ENCODE measurements at regions not wholly inside any gene's neighbourhood (a gene's known extent, or its start where the extent isn't known, plus 50 kb on each side); places are given as distances from the start of the nearest gene placed in this dataset.

- DNase-seq, result no peak
Measured at GRCh38 chr3:117091676-117092075, 382.1 kb downstream of the TUSC7 start.

- no peak for DNase-seq
Measured at GRCh38 chr3:117096549-117096948, 387.0 kb downstream of the TUSC7 start.

- DNase-seq, result no peak
Measured at GRCh38 chr3:117097351-117097750, 387.8 kb downstream of the TUSC7 start.

GRCh38 chr3:117101697-117102096 lies 392.1 kb downstream of the TUSC7 start:
- no peak for DNase-seq

- DNase-seq, result no peak
Measured at GRCh38 chr3:117102426-117102825, 392.8 kb downstream of the TUSC7 start.

- no peak for DNase-seq
Measured at GRCh38 chr3:117103675-117104074, 394.1 kb downstream of the TUSC7 start.

- DNase-seq, result no peak
Measured at GRCh38 chr3:117104381-117104780, 394.8 kb downstream of the TUSC7 start.

- DNase-seq, result no peak
Measured at GRCh38 chr3:117104792-117105191, 395.2 kb downstream of the TUSC7 start.

GRCh38 chr3:117105686-117106085 lies 396.1 kb downstream of the TUSC7 start:
- DNase-seq, result no peak

GRCh38 chr3:117106396-117106795 lies 396.8 kb downstream of the TUSC7 start:
- no peak for DNase-seq

- no peak for DNase-seq
Measured at GRCh38 chr3:117107946-117108345, 398.4 kb downstream of the TUSC7 start.

- no peak for DNase-seq
Measured at GRCh38 chr3:117109178-117109577, 399.6 kb downstream of the TUSC7 start.

- DNase-seq, result no peak
Measured at GRCh38 chr3:117114517-117115265, 405.1 kb downstream of the TUSC7 start.

GRCh38 chr3:117117188-117117936 lies 407.8 kb downstream of the TUSC7 start:
- DNase-seq, result no peak

GRCh38 chr3:117118604-117119003 lies 409.0 kb downstream of the TUSC7 start:
- no peak for DNase-seq

- DNase-seq, result no peak
Measured at GRCh38 chr3:117120014-117120413, 410.4 kb downstream of the TUSC7 start.

- DNase-seq, result no peak
Measured at GRCh38 chr3:117122609-117123008, 413.0 kb downstream of the TUSC7 start.

GRCh38 chr3:117126460-117126859 lies 416.9 kb downstream of the TUSC7 start:
- no peak for DNase-seq

- DNase-seq, result no peak
Measured at GRCh38 chr3:117126946-117127546, 417.5 kb downstream of the TUSC7 start.

- no peak for DNase-seq
Measured at GRCh38 chr3:117128133-117128532, 418.6 kb downstream of the TUSC7 start.

GRCh38 chr3:117128872-117129271 lies 419.3 kb downstream of the TUSC7 start:
- DNase-seq, result no peak

- DNase-seq, result no peak
Measured at GRCh38 chr3:117129516-117129915, 419.9 kb downstream of the TUSC7 start.

- DNase-seq, result no peak
Measured at GRCh38 chr3:117130222-117130621, 420.6 kb downstream of the TUSC7 start.

- DNase-seq, result no peak
Measured at GRCh38 chr3:117131259-117131658, 421.7 kb downstream of the TUSC7 start.

Measured in NCI-H1436 treated with DMSO at 0.1 percent for 48 hours (cell line).